ENCODE measurements at regions not wholly inside any gene's neighbourhood (a gene's known extent, or its start where the extent isn't known, plus 50 kb on each side); places are given as distances from the start of the nearest gene placed in this dataset.

DNA sequence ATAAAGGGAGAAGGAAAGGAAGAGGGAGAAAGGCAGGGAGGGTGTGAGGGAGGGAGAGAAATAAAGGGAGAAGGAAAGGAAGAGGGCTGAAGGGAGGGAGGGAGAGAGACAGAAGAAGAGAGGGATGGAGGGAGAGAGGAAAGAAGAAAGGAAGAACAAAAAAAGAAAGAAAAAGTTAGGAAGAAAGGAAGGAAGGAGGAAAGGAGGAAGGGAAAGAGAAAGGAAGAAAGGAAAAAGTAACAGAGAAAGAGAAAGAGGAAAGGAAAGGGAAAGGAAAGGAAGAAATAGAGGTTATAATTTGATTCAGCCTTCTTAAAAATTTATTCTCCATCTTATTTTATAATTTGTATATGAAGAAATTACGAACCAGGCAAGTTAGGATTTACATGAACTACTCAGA is 836.6 kb upstream of the C9orf72 start:
- H3K27ac ChIP-seq (ENCODE audit: low read depth, low read length), result no peak overlapping the region
- TF ChIP-seq SIRT6 (IDR thresholded peaks at IDR 0.05; ENCODE audit: low read length) (no peak), JUN (IDR thresholded peaks at IDR 0.05; ENCODE audit: low read depth, low read length) (no peak), ASH2L (IDR thresholded peaks at IDR 0.05; ENCODE audit: low read length) (no peak), SRF (IDR thresholded peaks at IDR 0.05; ENCODE audit: low read depth, low read length) (no peak), EZH2 (IDR thresholded peaks at IDR 0.05; ENCODE audit: low read depth, low read length, severe bottlenecking) (no peak), KDM5A (IDR thresholded peaks at IDR 0.05; ENCODE audit: low read length) (no peak), TBP (IDR thresholded peaks at IDR 0.05; ENCODE audit: low read depth, low read length) (no peak), EP300 (IDR thresholded peaks at IDR 0.05; ENCODE audit: borderline replicate concordance in 1 of 2, low read depth in 2 of 2, low read length in 2 of 2) (no peak), SIN3A (conservative IDR thresholded peaks at IDR 0.05 in 1 of 2, IDR thresholded peaks at IDR 0.05 in 1 of 2; ENCODE audit: low read depth in 1 of 2, low read length in 2 of 2) (no peak), POU5F1 (IDR thresholded peaks at IDR 0.05; ENCODE audit: low read depth, low read length) (no peak)
- TF ChIP-seq, protein P1, sequence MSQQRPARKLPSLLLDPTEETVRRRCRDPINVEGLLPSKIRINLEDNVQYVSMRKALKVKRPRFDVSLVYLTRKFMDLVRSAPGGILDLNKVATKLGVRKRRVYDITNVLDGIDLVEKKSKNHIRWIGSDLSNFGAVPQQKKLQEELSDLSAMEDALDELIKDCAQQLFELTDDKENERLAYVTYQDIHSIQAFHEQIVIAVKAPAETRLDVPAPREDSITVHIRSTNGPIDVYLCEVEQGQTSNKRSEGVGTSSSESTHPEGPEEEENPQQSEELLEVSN (IDR thresholded peaks at IDR 0.05), result no peak
- TF ChIP-seq, protein P2, sequence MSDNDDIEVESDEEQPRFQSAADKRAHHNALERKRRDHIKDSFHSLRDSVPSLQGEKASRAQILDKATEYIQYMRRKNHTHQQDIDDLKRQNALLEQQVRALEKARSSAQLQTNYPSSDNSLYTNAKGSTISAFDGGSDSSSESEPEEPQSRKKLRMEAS (IDR thresholded peaks at IDR 0.05), result no peak
- TF ChIP-seq, protein P3, sequence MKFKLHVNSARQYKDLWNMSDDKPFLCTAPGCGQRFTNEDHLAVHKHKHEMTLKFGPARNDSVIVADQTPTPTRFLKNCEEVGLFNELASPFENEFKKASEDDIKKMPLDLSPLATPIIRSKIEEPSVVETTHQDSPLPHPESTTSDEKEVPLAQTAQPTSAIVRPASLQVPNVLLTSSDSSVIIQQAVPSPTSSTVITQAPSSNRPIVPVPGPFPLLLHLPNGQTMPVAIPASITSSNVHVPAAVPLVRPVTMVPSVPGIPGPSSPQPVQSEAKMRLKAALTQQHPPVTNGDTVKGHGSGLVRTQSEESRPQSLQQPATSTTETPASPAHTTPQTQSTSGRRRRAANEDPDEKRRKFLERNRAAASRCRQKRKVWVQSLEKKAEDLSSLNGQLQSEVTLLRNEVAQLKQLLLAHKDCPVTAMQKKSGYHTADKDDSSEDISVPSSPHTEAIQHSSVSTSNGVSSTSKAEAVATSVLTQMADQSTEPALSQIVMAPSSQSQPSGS (IDR thresholded peaks at IDR 0.05; ENCODE audit: low read length), result no peak

More for the DNA sequence above, 836.6 kb upstream of the C9orf72 start:
- Histone ChIP-seq H3K4me1 (replicated peaks in 1 of 4; ENCODE audit: control insufficient read depth in 3 of 4, insufficient read depth in 4 of 4, low read length in 3 of 4) (no peaks in the 10 kb centered on the region), H3K4me3 (ENCODE audit: extremely low read depth in 1 of 4, insufficient read depth in 2 of 4, low read depth in 3 of 4, low read length in 4 of 4) (no peak overlapping the region), H4K20me1 (replicated peaks in 1 of 2; ENCODE audit: control insufficient read depth in 1 of 2, insufficient read depth in 2 of 2, low read length in 2 of 2) (no peaks in the 10 kb centered on the region), H3K4me2 (ENCODE audit: insufficient read depth in 1 of 2, low read depth in 2 of 2, low read length in 2 of 2) (no peak overlapping the region), H4K5ac (ENCODE audit: insufficient read length, low read depth, low read length) (no peak overlapping the region), H3K9me3 (ENCODE audit: insufficient read depth in 2 of 2, low read depth in 1 of 2, low read length in 1 of 2) (no peaks in the 10 kb centered on the region), H3K23me2 (ENCODE audit: low read depth, low read length) (no peaks in the 10 kb centered on the region), H3K56ac (replicated peaks; ENCODE audit: insufficient read length, low read depth, low read length) (no peak overlapping the region), H3K23ac (ENCODE audit: insufficient read length) (no peak overlapping the region), H4K91ac (replicated peaks; ENCODE audit: insufficient read length, low read length) (no peak overlapping the region), H3K4ac (replicated peaks; ENCODE audit: insufficient read length, low read depth, low read length) (no peak overlapping the region), H3K9ac (replicated peaks in 1 of 4; ENCODE audit: extremely low read depth in 1 of 4, low read depth in 3 of 4, low read length in 3 of 4) (no peak overlapping the region), H2BK5ac (ENCODE audit: low read depth, low read length) (no peak overlapping the region), H2BK120ac (replicated peaks; ENCODE audit: low read depth, low read length) (no peak overlapping the region), H3K14ac (ENCODE audit: insufficient read length) (no peak overlapping the region), H2BK20ac (ENCODE audit: low read length) (no peak overlapping the region), H2BK12ac (ENCODE audit: low read depth, low read length) (no peak overlapping the region), H3K18ac (ENCODE audit: extremely low read depth, low read length) (no peak overlapping the region), H3K36me3 (ENCODE audit: control insufficient read depth in 2 of 4, insufficient read depth in 4 of 4, low read length in 3 of 4) (no peaks in the 10 kb centered on the region), H3K79me2 (ENCODE audit: control insufficient read depth in 1 of 2, insufficient read depth in 2 of 2, low read length in 2 of 2) (no peaks in the 10 kb centered on the region), H4K8ac (ENCODE audit: extremely low read depth, insufficient read depth, low read length) (no peak overlapping the region), H2AK5ac (ENCODE audit: low read depth, low read length) (no peak overlapping the region), H3K27me3 (replicated peaks in 1 of 4; ENCODE audit: control insufficient read depth in 3 of 4, extremely low read depth in 1 of 4, insufficient read depth in 3 of 4, low read length in 3 of 4) (no peaks in the 10 kb centered on the region), H2BK15ac (ENCODE audit: low read length) (no peak overlapping the region), H2AFZ (ENCODE audit: low read length) (no peak overlapping the region), H3K79me1 (ENCODE audit: low read depth, low read length) (no peaks in the 10 kb centered on the region)
- FAIRE-seq (no peak), DNase-seq (ENCODE audit: low read depth in 1 of 2, low spot score in 2 of 2) (no peak)
- POLR2A ChIA-PET (ENCODE audit: partially characterized antibody), result no interaction called here
- 94% methylated on average over 1 of the region's 1 CpG; no CpG with 5 or more reads in 1 of the 2 experiments for WGBS, 2 experiments (ENCODE audit: extremely low coverage in 1 of 2, insufficient coverage in 1 of 2, insufficient read length in 1 of 2, insufficient replicate concordance in 2 of 2, low coverage in 1 of 2, low lambda C conversion rate in 2 of 2, missing lambda C conversion rate in 1 of 2)
- CTCF ChIA-PET (ENCODE audit: partially characterized antibody), result no interaction called here
